WTC11 (cell line): ENCODE measurements at regions not wholly inside any gene's neighbourhood (a gene's known extent, or its start where the extent isn't known, plus 50 kb on each side); places are given as distances from the start of the nearest gene placed in this dataset.

Experiments
- ATF3 ChIP-seq: sonication (generic); formaldehyde crosslinking; conservative IDR thresholded peaks from 2 replicates; pipeline ENCODE4 v1.8.1; 2022; ENCODE audit warnings: mild to moderate bottlenecking, missing genetic modification reagents
- ATF6 ChIP-seq: sonication (generic); formaldehyde crosslinking; IDR thresholded peaks from 2 replicates; pipeline ENCODE4 v1.8.1; 2023; ENCODE audit warnings: mild to moderate bottlenecking, missing genetic modification reagents
- CTCF ChIP-seq: fragments of 200-600 bp; IDR thresholded peaks from 2 replicates; pipeline ENCODE4 v1.8.0; 2022; ENCODE audit warnings: antibody characterized with exemption
- E2F1 ChIP-seq: sonication (generic); formaldehyde crosslinking; IDR thresholded peaks from 2 replicates; pipeline ENCODE4 v1.8.0; 2022; ENCODE audit warnings: mild to moderate bottlenecking, missing genetic modification reagents
- E2F4 ChIP-seq: sonication (generic); formaldehyde crosslinking; IDR thresholded peaks from 2 replicates; pipeline ENCODE4 v1.8.1; 2022; ENCODE audit warnings: low read depth, mild to moderate bottlenecking, moderate library complexity, missing genetic modification reagents, borderline replicate concordance
- FOXK1 ChIP-seq: sonication (generic); formaldehyde crosslinking; IDR thresholded peaks from 2 replicates; pipeline ENCODE4 v1.8.0; 2022; ENCODE audit warnings: mild to moderate bottlenecking, moderate library complexity, missing genetic modification reagents
- JUN ChIP-seq: sonication (generic); formaldehyde crosslinking; IDR thresholded peaks from 2 replicates; pipeline ENCODE4 v1.8.0; 2023; ENCODE audit warnings: mild to moderate bottlenecking, missing genetic modification reagents
- MXD4 ChIP-seq: fragments of 250-450 bp; sonication (Bioruptor Pico); IDR thresholded peaks from 2 replicates; pipeline ENCODE4 v1.8.0; 2021; ENCODE audit warnings: mild to moderate bottlenecking, moderate library complexity, borderline replicate concordance

- TF ChIP-seq E2F4 (CRISPR knock-in tag) = no peak
- TF ChIP-seq ATF6 (CRISPR knock-in tag) = no peak
- no peak for TF ChIP-seq MXD4 (CRISPR knock-in tag)
- no peak for TF ChIP-seq CTCF
- no peak for TF ChIP-seq E2F1 (CRISPR knock-in tag)
- no peak for TF ChIP-seq JUN (CRISPR knock-in tag)
- no peak for TF ChIP-seq FOXK1 (CRISPR knock-in tag)
- no peak for TF ChIP-seq ATF3
Observed at GRCh38 chr5:145499483-145499882, 335.7 kb downstream of the PRELID2 start.
